Iris pigment epithelial cell (primary cell): ENCODE measurements at regions not wholly inside any gene's neighbourhood (a gene's known extent, or its start where the extent isn't known, plus 50 kb on each side); places are given as distances from the start of the nearest gene placed in this dataset.

Experiments
- DNase-seq: peaks from one replicate; pipeline ENCODE4 v3.0.0-alpha.2; 2011; ENCODE audit warnings: low read depth

DNA sequence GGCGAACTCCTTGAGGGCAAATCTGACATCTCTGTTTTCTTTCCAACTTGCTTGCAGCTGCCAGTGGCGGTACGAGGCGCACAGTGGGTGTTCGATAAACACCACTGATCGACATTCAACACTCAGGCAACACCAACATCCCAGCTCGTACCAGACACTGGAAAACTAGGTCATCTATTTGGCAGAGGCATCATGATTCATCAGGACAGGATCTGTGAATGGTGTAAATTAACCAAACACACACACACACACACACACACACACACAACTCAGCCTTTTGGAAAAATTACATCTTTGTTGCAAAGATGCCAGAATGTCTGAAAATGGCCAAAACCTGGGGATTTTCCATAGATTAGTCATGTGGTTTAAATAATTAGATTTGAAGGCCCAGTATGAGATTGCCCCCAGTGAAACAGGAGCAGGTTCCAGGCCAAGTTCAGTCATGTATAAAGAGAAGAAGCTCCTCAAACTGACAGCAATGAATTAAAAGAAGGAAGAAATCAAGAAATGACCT, 150.5 kb upstream of the NCKAP5 start:
- DNase-seq, result peak; percentile 97

- peak; percentile 42 for DNase-seq
Measured at GRCh38 chr2:133720429-133720828, 152.2 kb upstream of the NCKAP5 start.

DNA sequence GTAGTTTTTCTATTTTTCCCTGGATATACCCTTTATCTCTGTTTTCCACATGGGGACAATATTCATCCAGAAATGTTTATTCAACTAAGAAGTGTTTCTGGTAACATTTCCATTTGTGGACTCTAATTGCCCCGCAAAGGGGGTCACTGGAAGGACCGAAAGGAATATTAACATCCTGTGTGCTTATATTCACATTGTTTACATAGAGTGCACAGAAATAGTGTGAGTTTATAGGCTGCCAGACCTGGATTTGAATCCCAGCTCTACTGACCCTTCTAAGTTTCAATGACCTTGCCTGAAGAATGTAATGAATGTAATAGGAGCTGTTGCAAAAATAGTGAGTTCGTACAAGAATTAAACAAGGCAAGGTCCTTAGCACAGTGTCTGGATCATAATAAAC, 152.9 kb upstream of the NCKAP5 start:
- peak; percentile 57 for DNase-seq

GRCh38 chr2:133723133-133723532, 154.9 kb upstream of the NCKAP5 start:
- no peak for DNase-seq

DNA sequence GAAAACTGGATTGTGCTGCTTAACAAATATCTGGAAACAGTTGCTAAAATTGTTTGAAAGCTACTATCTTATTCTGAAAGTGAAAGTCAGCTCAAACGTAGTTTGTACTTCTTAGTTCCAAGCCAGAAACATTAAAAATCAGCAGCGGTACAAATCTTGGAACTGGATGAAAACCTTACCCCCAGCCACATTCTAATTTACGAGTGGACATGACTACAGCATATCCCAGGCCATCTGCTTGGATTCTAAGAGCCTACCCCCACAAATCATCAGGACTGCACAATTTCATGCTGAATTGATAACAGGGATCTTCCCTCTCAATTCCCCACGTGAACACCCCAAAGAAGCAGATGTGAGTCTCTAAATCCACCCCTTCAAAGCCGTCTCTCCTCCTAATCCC, 158.7 kb upstream of the NCKAP5 start:
- no peak for DNase-seq

- no peak for DNase-seq
Measured at GRCh38 chr2:133732059-133732458, 163.8 kb upstream of the NCKAP5 start.

GRCh38 chr2:133732982-133733900, 165.0 kb upstream of the NCKAP5 start:
- DNase-seq, result no peak

GRCh38 chr2:133733901-133734255, 165.6 kb upstream of the NCKAP5 start:
- DNase-seq, result peak; percentile 62

DNA sequence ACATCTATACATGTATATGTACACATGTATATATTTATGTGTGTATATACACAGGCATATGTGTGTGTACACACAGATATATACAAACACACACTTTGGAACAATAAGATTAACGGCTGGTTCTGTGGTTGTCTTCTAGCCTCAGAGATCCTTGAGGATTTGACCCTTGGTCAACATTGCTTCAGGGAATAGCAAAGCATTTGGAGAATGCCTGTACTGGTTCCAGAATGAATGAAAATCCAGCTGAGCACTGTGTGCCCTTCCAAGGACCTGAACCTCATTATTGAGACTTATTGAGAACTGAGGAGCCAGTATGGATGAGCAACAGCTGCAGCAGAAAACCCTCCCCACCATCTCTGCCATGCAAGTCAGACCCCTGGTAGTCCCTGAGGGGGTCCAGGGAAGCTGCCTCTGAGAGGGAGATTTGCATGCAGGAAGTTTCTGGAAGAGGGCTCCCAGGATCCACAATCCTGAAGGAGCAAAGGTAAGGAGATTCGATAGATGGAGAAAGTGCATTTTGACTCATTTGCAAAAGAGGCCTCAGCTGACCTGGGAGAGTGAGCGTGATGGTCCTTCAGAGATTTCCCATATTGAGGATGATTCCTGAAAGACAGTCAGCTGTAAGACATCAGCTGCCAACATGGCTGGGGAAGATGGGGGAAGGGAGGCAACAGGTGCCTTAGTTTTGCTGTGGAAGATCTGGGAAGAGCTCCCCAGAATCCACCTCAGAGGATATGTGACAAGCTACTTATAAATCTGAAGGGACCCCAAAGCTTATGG, 166.6 kb upstream of the NCKAP5 start:
- DNase-seq, result peak; percentile 23

- DNase-seq, result no peak
Measured at GRCh38 chr2:133736674-133737073, 168.4 kb upstream of the NCKAP5 start.

GRCh38 chr2:133737242-133737993, 169.2 kb upstream of the NCKAP5 start:
- DNase-seq, result peak; percentile 74

- no peak for DNase-seq
Measured at GRCh38 chr2:133739039-133739438, 170.8 kb upstream of the NCKAP5 start.

- DNase-seq, result no peak
Measured at GRCh38 chr2:133740500-133740899, 172.2 kb upstream of the NCKAP5 start.

DNA sequence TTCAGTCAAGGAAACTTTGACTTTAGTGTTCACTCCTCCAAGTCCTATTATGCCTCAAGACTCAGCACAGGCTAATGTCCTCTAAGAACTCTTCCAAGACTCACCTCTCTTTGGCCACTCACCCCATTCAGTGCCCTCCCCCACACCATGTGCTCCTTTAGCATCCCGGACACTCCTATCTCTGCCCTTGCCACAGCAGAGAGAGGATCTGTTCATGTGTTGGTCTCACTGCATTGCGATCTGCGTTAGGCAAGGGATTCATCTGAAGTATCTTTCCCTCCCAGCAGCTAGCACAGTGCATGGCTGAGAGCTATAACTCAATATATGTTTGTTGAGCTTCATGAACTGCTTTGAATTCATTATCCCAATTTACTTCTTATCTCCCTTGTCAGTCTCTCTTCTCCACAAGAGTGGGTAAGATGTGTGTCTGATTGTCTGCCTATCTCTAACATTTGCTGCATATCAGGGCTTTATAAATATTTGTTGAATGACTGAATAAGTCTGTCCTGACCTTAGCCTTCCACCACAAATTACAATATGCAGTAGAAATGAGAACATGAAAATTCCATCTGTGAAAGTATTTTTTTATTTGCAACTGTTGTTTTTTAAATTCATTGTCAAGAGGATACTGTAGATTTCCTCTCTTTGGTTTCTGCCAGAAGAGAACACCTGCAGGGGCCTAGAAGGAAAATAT, 179.9 kb upstream of the NCKAP5 start:
- DNase-seq, result peak; percentile 70

GRCh38 chr2:133753665-133754064, 185.4 kb upstream of the NCKAP5 start:
- DNase-seq, result no peak

DNA sequence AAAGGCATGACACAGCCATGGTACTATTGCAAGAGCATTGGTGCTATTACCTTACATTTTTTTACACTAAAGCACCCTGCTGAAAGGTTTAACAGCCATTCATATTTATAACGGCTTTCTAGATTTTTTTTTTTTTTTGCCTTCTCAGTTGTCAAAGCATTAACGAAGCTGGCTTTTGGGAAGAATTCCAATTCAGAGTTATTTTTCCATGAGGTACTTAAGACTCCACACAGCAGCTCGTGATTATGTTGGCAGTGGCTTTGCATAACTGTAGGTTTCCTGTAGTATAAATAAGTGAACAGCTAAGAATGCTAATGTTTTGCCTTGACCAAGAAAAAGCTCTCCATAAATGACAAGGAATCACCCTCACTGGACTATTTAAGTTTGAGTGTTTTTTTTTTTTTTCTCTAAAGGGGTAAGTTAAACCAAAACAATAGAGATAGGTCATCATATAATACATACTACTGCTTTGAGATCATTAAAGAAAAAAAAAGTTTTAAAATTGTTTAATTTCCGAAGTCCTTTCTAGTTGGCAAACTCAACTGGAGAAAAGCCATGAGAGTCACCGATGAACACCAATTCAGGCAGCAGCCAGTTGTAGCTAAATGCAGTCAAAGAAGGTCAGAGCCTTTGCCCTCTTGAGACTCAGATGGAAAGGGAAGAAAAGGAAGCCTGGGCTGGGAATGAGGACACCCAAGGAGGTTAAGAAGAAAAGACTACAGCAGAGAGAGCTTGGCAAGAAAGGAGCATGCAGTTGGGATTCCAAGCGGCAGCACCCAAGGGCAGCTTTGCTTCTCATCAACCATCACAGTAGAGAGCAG, 187.4 kb upstream of the NCKAP5 start:
- DNase-seq, result peak; percentile 99

GRCh38 chr2:133756833-133757232, 188.6 kb upstream of the NCKAP5 start:
- no peak for DNase-seq

- peak; percentile 81 for DNase-seq
Measured at GRCh38 chr2:133760376-133760775, 192.1 kb upstream of the NCKAP5 start.

- peak; percentile 24 for DNase-seq
Measured at GRCh38 chr2:133765658-133766057, 197.4 kb upstream of the NCKAP5 start.

- no peak for DNase-seq
Measured at GRCh38 chr2:133766164-133766832, 198.0 kb upstream of the NCKAP5 start.
